Activated T-helper 1 cell treated with anti-CD3 and anti-CD28 coated beads, Interleukin-12 subunit alpha, Interleukin-12 subunit beta, Interleukin-2, Interleukin-4 antibody, amounts not matched to agents 30 ng/mL and 10 ng/mL and 1 ng/mL, durations not matched to agents 14 hours and 24 hours and 36 hours (primary cell): ENCODE measurements at regions not wholly inside any gene's neighbourhood (a gene's known extent, or its start where the extent isn't known, plus 50 kb on each side); places are given as distances from the start of the nearest gene placed in this dataset.

Experiments used
- DNase-seq: peaks from one replicate; pipeline ENCODE4 v3.0.0; 2021; ENCODE audit warnings: low spot score
- H3K27ac Mint-ChIP-seq: one replicate; pipeline ENCODE4 v1.8.0; 2021; ENCODE audit warnings: mild to moderate bottlenecking, mixed read lengths
- H3K27me3 Mint-ChIP-seq: one replicate; pipeline ENCODE4 v1.8.0; 2022; ENCODE audit warnings: mild to moderate bottlenecking, moderate library complexity, mixed read lengths; ENCODE audit not compliant: insufficient read depth
- H3K36me3 Mint-ChIP-seq: one replicate; pipeline ENCODE4 v1.8.0; 2021; ENCODE audit warnings: low read depth, mixed read lengths
- H3K4me1 Mint-ChIP-seq: one replicate; pipeline ENCODE4 v1.8.0; 2021; ENCODE audit warnings: low read depth, mixed read lengths
- H3K4me3 Mint-ChIP-seq: one replicate; pipeline ENCODE4 v1.8.0; 2021; ENCODE audit warnings: mild to moderate bottlenecking, moderate library complexity, mixed read lengths
- H3K9me3 Mint-ChIP-seq: one replicate; pipeline ENCODE4 v1.8.0; 2021; ENCODE audit warnings: mixed read lengths
- intact Hi-C: fragments of 100-400 bp; cut with micrococcal nuclease; formaldehyde crosslinking; loops from one replicate; pipeline ENCODE4 v1.15.1; 2024

GRCh38 chr11:119782739-119783072 is 53.7 kb upstream of the NECTIN1 start:
- Mint-ChIP-seq H3K9me3 (no peaks in the 10 kb centered on the region), H3K36me3 (no peaks in the 10 kb centered on the region), H3K27ac (no peak overlapping the region), H3K4me1 (no peaks in the 10 kb centered on the region), H3K27me3 (peaks cover 4% of the 10 kb centered on the region), H3K4me3 (no peak overlapping the region)
- DNase-seq = no peak
- intact Hi-C loops = no loop called here

- DNase-seq = no peak
- no peaks in the 10 kb centered on the region for H3K9me3 Mint-ChIP-seq
- no peak overlapping the region for H3K4me3 Mint-ChIP-seq
- H3K27me3 Mint-ChIP-seq = peaks cover 4% of the 10 kb centered on the region
- intact Hi-C loops = no loop called here
- H3K36me3 Mint-ChIP-seq = no peaks in the 10 kb centered on the region
- no peak overlapping the region for H3K27ac Mint-ChIP-seq
- no peaks in the 10 kb centered on the region for H3K4me1 Mint-ChIP-seq
Observed at GRCh38 chr11:119782006-119782738, 53.2 kb upstream of the NECTIN1 start.

DNA sequence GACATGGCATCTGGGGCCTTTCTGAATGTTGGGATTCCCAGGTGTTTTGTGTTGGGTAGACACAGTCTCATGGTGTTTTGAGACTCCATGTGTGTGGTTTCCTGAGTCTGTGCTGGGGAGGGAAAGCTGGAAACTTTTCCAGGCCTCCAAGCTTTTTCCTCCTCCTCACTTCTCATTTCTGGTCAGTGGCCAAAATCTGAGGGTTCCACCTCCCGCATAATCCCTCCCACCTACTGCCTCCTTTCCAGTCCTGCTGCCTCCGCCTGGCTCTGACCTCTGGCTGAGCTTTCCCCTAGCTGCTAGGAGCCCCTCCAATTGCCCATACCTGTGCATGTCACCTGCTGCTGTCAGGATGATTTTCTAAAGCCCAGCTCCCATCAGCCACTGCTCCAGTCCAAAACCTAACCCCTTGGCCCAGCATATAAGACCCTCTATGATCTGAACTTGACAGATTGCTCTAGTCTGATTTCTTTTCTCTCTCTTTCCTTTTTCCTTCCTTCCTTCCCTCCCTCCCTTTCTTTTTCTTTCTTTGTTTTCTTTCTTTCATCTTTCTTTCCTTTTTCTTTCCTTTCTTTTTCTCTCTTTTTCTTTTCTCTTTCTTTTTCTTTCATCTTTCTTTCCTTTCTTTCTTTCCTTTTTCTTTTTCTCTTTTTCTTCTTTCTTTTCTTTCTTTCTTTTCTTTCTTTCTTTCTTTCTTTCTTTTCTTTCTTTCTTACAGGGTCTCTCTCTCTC is 51.4 kb upstream of the NECTIN1 start:
- Mint-ChIP-seq H3K4me1 (no peaks in the 10 kb centered on the region), H3K9me3 (no peaks in the 10 kb centered on the region), H3K4me3 (no peak overlapping the region), H3K27ac (no peak overlapping the region), H3K36me3 (no peaks in the 10 kb centered on the region), H3K27me3 (peaks cover 2% of the 10 kb centered on the region)
- intact Hi-C loops = no loop called here
- no peak for DNase-seq

- H3K9me3 Mint-ChIP-seq = no peaks in the 10 kb centered on the region
- peaks cover 2% of the 10 kb centered on the region for H3K27me3 Mint-ChIP-seq
- no peak overlapping the region for H3K4me3 Mint-ChIP-seq
- H3K4me1 Mint-ChIP-seq = no peaks in the 10 kb centered on the region
- H3K36me3 Mint-ChIP-seq = no peaks in the 10 kb centered on the region
- intact Hi-C loops = no loop called here
- DNase-seq = no peak
- no peak overlapping the region for H3K27ac Mint-ChIP-seq
Observed at GRCh38 chr11:119779195-119780071, 50.4 kb upstream of the NECTIN1 start.
